ENCODE measurements at regions not wholly inside any gene's neighbourhood (a gene's known extent, or its start where the extent isn't known, plus 50 kb on each side); places are given as distances from the start of the nearest gene placed in this dataset.
"Not testable (repeated sequence)": the region's sequence is repeated elsewhere in the genome, so short reads cannot be mapped to it uniquely, and the experiment has no call there.

DNA sequence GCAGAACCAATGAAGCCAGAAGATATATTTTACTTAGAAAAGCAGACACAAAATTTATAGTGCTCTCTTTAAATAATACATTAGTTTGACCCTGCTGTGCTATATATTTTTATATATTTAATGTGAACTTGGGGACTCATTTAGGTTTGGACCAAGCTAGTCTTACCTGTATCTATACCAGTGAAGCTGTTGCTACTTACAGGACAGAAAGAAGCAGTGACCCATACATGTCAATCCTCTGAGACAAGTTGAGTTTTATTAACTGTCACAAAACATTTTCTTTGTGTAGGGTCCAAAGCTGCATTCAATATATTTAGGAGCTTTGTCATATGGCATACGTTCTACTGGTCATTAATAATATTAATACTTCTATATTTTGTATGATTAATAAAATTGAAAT, 327.7 kb upstream of the NUDT12 start:
- DNase-seq (ENCODE audit: extremely low read depth in 1 of 2, low read depth in 1 of 2) = no peak

DNA sequence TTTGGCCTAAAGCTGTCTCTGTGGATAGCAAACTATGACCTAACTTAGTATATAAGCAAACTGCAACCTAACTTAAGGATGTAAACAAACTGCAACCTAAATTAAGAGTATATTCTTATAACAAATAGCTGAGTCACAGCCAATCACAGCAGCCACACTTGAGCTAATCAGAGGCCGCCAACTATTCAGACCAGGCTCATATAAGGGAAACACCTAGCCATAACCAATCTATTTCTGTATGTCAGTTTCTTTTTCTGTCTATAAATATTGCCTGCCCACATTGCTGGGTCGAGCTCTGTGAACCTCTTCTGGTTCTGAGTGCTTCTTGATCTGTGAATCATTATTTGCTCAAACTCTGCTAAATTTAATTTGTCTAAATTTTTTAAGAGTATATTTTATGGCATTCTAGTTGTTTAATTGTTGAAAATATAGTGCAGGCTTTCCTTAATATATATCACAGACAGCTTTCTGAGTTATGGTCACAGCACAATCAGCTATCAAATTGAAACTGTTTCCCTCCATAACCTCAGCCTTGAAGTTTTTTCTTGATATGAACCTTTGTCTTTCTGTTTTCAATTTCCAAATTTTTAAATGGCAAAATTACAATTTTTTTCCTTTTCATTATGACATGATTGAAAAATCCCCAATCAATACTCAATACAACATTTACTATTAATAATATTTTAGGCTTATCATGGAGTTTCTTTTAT, 327.1 kb upstream of the NUDT12 start:
- DNase-seq (ENCODE audit: extremely low read depth in 1 of 2, low read depth in 1 of 2) = no peak

DNA sequence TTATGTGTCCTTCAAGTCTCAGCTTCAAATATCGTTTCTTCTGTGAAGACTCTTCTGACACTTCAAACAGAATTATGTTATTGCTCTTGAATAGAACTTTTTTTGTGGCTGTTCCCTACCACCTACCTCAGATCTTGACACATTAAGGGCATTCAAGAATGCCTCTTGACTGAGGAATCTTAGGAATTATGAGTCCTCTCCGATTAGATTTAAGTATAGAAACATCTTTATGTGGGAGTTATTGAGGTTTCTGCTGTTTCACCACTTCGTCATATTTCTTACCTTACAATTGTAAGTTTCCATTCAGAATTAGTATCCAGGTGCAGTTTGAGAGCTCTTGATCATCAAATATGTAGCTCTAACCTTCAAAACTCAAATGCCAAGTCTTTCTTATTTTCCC, 324.2 kb upstream of the NUDT12 start:
- no peak for DNase-seq (ENCODE audit: extremely low read depth in 1 of 2, low read depth in 1 of 2)

DNA sequence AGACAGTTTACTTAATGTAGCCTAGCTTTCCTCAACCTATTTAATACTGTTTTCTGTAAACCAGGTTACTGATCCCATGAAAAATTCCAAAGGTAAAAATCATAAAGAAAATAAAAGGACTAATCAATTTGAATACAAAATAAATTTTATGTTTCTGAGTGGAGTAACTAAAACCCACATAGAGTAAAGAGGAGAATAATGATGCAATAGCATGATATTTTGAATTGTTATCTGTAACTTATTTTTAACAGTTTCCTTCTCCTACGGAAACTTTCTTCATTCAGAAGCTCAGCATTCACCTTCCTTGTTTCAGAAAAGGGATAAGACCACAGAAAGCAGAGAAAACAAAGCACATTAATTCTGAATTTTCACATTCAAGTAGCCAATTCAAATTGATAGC, 320.6 kb upstream of the NUDT12 start:
- DNase-seq (ENCODE audit: extremely low read depth in 1 of 2, low read depth in 1 of 2) = no peak

DNA sequence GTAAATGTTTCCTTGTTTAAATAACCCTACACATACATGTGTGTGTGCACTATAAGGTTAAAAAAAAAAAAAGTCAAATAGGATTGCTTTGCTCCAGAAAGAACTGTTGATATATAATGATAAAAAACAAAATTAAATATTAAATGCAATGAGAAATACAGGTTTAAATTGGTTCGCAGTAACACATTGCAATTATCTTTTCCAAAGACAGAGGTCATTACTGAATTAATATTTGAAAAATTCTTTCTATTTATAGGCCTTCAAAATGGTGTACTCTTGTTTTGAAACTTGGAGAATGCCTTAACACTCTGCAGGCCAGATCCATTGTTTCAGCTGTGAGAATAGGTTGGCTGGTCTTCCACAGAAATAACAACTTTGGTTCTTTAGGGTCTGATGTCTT, 319.0 kb upstream of the NUDT12 start:
- DNase-seq (ENCODE audit: extremely low read depth in 1 of 2, low read depth in 1 of 2) = no peak

DNA sequence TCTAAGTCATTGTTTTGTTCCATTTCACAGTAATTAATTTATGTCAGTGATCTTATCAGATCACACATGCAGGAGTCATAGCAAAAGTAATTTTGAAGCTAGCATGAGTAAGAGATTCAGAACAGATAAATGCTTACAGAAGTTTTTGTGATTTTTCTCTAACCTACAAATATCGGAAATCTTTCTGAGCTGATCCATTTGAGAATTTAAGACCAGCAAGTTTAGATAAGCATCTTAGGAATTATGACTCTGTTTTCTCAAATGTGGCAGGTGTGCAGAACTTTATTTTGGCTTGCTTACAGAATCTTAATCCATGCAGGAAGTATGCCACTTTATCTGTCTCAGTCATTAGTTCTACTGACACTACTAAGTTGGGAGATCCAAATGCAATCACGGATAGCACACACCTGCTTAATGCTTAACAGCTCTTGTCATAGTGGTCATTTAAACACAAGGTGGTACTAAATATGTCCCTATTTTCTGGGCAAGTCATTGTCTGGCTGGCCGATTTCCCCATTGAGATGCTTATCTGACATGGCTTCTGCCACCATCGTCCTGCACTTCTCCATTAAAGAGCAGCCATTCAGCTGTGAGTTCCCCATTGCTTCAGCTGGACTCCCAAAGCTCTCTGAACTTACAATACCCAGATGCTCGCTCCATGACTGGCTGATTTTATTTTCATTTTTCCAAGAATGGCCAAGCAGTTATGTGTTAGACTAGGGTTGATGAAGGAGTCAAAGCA, 305.4 kb upstream of the NUDT12 start:
- DNase-seq (ENCODE audit: extremely low read depth in 1 of 2, low read depth in 1 of 2) = no peak

DNA sequence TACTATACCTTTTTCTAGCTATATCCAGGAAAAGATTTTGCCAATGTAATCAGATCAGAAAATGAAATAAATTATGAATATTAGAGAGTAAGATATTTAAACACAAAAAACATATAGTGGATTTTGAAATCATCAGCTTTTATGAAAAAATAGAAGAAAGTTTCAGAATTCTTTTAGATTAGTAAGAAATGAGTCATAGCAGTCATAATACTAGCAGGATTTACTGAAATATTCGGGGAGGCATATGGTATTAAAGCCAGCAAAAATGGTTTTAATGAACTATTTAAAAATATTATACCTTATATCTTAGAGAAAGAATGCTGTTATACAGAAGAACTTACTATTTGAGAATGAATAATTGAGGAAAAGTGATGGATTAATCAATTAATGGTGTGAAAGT, 303.6 kb upstream of the NUDT12 start:
- no peak for DNase-seq (ENCODE audit: extremely low read depth in 1 of 2, low read depth in 1 of 2)

DNA sequence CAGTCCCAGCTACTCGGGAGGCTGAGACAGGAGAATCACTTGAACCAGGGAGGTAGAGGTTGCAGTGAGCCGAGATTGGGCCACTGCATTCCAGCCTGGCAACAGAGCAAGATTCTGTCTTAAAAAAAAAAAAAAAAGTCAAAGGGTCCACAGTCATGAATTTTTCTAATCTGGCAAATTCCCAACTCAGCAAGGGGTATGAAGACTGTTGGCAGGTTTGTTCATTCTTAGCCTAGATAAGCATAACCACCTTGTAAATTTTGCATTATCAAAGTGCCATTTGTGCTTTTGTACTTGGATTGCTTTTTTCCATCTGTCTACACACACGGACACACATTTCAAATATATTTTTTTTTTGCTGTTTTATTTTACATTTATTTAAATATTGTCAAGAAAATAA, 299.8 kb upstream of the NUDT12 start:
- no peak for DNase-seq (ENCODE audit: extremely low read depth in 1 of 2, low read depth in 1 of 2)

DNA sequence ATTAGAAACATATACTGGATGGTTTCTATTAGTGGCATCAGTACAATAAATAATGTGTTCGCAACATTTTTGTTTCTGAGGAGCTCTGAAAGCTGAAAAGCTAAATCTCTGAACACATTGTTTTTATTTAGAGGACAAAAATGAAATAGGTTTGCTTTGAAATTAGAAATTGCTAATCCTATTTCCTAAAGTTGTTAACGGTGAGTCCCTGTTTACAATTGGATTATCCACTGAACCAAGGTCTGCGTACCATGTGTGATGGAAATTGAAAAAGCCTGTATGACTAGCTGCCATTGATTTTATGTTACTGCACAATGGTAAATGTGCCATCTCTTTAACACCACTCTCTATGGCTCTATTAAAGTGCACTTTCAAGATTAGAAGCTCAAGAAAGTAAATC, 297.7 kb upstream of the NUDT12 start:
- no peak for DNase-seq (ENCODE audit: extremely low read depth in 1 of 2, low read depth in 1 of 2)

DNA sequence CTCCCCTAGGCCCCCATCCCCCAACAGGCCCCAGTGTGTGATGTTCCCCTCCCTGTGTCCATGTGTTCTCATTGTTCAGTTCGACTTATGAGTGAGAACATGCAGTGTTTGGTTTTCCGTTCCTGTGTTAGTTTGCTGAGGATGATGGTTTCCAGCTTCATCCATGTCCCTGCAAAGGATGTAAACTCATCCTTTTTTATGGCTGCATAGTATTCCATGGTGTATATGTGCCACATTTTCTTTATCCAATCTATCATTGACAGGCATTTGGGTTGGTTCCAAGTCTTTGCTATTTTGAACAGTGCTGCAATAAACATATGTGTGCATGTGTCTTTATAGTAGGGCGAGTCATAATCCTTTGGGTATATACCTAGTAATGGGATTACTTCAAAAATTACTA, 295.8 kb upstream of the NUDT12 start:
- DNase-seq (ENCODE audit: extremely low read depth in 1 of 2, low read depth in 1 of 2) = not testable (repeated sequence)

DNA sequence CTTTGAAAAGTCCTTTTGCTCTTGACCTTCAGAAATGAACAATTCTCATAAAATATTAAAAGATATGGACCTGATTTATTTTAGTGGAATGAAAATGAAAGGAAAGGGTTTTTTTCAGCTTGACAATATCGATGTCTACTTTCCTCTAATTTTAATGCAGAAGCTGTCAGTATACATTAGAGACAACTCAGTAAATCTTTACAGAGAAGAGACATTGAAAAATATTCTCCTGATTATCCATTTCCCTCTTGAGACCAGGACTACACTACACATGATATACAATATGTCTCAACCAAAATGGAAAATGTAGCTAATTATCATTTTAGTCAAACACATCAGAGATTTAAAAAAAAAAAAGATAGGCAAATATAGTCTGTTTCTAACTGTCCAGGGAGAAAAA, 288.5 kb upstream of the NUDT12 start:
- no peak for DNase-seq (ENCODE audit: extremely low read depth in 1 of 2, low read depth in 1 of 2)

DNA sequence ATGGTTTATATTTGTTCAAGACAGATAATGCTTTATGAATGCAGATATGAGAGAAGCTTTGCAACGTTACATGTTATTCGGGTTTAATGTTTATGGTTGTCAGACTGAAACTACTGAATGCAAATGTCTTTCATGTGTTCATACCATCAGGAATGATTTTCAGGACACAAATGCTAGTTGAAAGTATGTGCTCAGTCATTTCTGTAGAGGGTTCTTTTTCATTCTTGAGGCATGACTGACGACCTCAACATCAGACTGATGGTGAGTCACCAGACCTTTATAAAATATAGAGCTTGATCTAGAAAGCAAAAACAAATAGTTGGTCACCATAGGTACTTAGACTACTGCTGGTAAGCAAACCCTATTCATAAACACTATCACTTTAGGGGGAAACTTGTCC, 287.3 kb upstream of the NUDT12 start:
- no peak for DNase-seq (ENCODE audit: extremely low read depth in 1 of 2, low read depth in 1 of 2)

DNA sequence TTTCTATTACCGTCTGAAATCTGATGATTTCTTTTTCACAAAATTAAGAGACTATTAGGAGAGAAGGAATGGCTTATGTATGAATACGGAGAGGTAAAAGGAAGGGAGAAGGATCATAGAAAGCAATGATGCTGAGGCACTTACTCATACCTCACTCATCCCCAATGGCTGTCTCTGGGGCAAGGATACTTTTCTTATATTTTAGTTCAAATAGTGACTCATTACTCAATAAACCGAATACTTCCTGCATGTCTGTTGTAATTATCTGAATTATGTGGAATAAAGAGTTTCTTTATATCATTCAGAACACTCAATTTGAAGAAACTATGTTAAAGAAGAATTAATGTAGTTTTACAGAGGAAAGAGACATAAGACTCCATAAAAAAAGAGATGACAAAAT, 284.5 kb upstream of the NUDT12 start:
- no peak for DNase-seq (ENCODE audit: extremely low read depth in 1 of 2, low read depth in 1 of 2)

DNA sequence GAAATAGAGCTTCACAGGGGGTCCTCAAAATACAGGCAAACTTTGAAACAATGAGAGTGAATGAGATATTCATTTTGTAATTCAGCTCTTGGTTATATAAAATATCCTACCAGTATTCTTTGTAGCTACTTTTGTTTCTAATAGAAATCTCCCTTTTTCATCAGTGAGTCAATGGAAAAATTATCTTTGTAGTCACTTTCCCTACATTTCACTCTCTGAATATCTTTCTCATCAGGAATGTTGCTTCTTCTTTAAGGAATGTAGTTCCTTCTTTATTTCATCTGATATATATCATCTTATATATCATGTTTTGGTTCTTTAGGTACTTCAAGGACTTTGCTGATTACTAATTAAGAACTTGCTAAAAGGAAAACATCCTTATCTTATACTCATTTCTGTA, 280.3 kb upstream of the NUDT12 start:
- no peak for DNase-seq (ENCODE audit: extremely low read depth in 1 of 2, low read depth in 1 of 2)

DNA sequence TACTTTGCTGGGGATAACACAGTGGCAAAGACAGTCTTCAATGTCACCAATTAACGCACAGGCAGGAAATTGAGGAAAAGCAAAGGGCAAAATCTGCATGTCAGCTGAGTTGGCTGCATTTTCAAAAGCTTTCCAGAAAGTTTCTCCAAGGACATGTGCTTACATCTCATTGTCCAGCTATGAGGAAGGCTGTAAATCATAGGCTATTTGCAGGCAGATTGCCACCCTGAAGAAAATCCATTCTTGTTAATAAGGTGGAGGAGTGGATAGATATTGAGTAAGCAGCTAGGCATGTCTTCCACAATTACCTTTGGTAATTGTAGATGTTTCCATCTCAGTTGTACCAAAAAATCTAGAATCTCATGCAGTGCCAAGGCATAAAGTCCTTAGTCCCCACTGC, 278.0 kb upstream of the NUDT12 start:
- no peak for DNase-seq (ENCODE audit: extremely low read depth in 1 of 2, low read depth in 1 of 2)

DNA sequence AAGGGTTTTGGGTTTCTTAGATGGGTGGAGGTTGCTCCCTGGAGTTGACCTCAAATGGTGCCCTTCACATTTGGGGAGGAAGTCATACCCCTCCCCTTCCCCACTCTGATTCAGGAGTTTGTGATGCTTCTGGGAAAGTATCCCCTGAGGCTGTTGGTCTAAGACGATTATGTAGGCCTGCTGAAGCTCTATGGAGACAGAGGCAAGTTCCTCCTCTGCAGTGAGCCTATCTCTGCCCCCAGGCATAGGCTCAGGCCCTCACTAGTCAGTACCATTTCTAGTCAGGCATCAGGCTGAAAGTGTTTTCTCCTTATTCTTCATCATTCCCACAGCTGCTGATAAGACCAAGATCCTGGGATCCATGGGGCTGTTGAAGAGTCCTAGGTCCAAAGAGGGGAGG, 271.6 kb upstream of the NUDT12 start:
- no peak for DNase-seq (ENCODE audit: extremely low read depth in 1 of 2, low read depth in 1 of 2)

DNA sequence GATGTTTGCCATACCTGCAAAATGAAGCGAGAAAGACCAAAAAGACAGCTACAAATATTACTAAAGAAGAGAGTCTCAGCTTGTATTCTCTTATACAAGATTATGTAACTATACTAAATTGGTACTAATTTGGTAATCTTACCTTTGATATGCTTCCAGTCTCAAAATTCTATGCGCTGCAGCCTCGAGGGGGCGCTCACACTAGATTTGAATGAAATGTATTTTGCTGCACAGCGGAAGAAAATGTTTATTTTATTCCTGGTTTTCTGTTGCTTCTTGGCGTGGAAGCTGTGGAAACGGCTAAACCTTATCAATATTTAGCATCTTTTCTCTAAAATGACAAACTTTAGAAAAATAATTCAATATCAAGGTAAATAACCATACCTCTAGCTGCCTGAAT, 267.0 kb upstream of the NUDT12 start:
- DNase-seq (ENCODE audit: extremely low read depth in 1 of 2, low read depth in 1 of 2) = no peak

DNA sequence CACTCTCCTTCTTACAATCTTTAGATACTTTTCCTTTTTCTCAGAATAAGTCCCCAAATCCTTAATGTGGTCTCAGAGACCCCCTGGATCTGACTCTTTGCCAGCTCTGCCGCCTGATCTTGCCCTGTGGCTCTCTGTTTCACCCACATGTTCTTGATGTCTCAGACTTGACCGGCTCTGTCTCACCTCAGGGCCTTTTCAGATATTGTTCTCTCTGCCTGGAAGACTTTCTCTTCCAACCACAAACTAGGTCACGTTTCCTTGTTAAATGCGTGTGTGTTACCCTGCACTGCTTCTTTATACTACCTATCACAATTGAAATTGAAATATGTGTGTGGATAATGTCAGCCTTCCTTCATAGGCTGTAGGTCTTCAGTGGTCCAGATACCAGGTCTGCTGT, 265.4 kb upstream of the NUDT12 start:
- no peak for DNase-seq (ENCODE audit: extremely low read depth in 1 of 2, low read depth in 1 of 2)

DNA sequence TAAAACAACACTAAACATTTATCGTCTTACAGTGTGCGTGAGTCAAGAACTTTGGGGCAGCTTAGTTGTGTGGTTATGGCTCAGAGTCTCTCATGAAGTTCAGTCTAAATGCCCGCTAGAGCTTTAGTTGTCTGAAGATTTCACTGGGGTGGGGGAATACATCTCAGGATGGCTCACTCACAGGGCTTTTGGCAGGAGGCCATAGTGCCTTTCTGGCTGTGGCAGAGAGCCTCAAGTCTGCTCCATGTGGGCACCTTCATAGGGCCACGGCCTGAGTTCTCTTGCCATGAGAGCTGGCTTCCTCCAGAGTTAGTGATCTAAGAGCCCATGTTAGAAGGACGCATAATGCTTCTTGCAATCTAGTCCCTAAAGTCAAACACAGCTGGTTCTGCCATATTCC, 258.8 kb upstream of the NUDT12 start:
- no peak for DNase-seq (ENCODE audit: extremely low read depth in 1 of 2, low read depth in 1 of 2)

DNA sequence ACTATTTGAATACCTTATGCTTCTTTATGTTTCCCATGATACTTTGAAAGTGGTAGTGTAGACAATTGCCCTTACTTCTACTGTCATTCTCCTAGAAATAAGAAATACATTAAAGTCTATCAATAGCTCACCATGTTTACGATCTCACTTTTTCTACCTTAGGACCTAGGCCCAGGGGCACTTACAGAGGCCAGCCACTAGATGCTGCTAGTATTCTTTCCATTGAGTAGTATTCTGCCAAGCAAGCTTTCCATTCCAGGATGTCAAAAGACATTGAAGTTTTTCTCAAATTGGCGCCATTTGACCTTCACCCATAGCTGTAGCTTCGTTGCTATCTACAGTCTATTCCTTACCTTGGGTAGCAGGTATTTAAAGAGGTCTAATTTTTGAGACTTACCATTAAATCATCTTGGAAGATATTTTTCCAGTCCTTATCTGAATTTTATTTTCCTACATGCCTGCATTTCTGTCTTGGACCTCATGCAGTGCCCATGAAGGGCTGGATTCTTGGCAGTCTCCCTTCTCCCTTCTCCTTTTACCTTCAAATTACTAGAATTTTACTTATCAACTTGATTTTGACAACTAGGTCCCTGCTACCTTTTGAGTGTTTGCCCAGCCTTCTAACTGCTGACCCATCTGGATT, 246.0 kb upstream of the NUDT12 start:
- DNase-seq (ENCODE audit: extremely low read depth in 1 of 2, low read depth in 1 of 2) = no peak

DNA sequence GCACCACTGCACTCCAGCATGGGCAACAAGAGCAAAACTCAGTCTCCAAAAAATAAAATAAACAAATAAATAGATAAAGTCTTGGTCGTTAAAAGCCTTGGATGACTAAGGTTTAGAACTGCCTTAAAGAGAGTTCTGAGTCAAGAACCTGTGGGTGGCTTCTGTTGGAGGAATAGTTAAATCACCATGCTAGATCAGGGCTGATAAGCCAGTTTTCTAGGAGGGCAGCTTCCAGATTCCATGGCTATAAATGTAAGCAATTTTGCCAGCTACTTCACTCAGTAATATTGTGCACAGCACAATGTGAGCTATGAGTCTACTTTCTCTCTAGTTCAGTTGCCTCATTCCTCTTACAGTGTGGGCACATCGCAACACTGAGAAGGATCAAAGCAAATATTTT, 242.1 kb upstream of the NUDT12 start:
- no peak for DNase-seq (ENCODE audit: extremely low read depth in 1 of 2, low read depth in 1 of 2)

DNA sequence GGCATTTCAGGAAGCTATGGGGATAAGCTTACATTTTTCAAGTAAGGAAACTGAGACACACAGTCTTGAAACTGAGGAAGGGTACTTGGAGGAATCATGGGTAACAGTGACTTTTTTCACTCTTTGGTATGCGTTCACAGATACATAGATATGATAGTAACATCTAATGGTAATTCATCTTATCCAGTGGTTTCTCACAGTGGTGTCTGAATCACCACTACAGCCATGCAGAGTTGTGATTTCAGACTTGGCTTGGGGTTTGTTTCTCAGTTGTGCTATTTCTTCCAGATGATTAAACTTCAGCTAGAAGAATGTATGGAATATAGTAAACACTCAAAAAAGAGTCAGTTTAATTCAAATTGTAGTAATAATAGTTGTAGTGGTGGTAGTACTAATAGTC, 239.1 kb upstream of the NUDT12 start:
- DNase-seq (ENCODE audit: extremely low read depth in 1 of 2, low read depth in 1 of 2) = no peak
